ENCODE measurements at regions not wholly inside any gene's neighbourhood (a gene's known extent, or its start where the extent isn't known, plus 50 kb on each side); places are given as distances from the start of the nearest gene placed in this dataset.

DNA sequence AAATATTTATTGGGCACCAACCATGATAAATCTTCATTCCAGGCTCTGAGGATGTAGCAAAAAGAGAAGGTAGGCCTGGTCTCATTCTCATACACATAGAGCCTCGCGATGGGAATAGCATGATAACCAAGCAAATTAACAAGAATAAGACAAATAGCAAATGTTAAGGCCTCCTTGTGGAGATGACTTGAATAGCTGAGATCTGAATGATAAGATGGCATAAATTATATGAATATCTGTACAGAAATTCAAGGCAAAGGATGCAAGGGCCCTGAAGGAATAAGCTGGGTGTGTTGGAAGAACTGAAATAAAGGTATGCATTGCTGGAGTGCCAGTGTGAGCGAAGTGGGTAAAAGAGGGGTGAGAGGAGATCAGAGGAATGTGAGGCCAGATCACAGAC, 114.8 kb downstream of the ALX1 start:
- TF ChIP-seq, protein P1, sequence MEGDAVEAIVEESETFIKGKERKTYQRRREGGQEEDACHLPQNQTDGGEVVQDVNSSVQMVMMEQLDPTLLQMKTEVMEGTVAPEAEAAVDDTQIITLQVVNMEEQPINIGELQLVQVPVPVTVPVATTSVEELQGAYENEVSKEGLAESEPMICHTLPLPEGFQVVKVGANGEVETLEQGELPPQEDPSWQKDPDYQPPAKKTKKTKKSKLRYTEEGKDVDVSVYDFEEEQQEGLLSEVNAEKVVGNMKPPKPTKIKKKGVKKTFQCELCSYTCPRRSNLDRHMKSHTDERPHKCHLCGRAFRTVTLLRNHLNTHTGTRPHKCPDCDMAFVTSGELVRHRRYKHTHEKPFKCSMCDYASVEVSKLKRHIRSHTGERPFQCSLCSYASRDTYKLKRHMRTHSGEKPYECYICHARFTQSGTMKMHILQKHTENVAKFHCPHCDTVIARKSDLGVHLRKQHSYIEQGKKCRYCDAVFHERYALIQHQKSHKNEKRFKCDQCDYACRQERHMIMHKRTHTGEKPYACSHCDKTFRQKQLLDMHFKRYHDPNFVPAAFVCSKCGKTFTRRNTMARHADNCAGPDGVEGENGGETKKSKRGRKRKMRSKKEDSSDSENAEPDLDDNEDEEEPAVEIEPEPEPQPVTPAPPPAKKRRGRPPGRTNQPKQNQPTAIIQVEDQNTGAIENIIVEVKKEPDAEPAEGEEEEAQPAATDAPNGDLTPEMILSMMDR (IDR thresholded peaks at IDR 0.05): no peak
- no peak for TF ChIP-seq POLR2A (IDR thresholded peaks at IDR 0.05)
